ENCODE measurements at regions not wholly inside any gene's neighbourhood (a gene's known extent, or its start where the extent isn't known, plus 50 kb on each side); places are given as distances from the start of the nearest gene placed in this dataset.

- Histone ChIP-seq H3K36me3 (ENCODE audit: control insufficient read depth, low read length) (no peaks in the 10 kb centered on the region), H3K79me2 (ENCODE audit: control insufficient read depth, low read length) (no peaks in the 10 kb centered on the region), H3K4me2 (ENCODE audit: low read length) (no peak overlapping the region), H4K20me1 (ENCODE audit: control insufficient read depth, insufficient read depth, low read depth, low read length) (no peaks in the 10 kb centered on the region), H3F3A (ENCODE audit: control insufficient read depth, insufficient read depth) (no peaks in the 10 kb centered on the region), H3K4me3 (ENCODE audit: low read length) (no peak overlapping the region), H3K9me3 (ENCODE audit: control insufficient read depth, insufficient read depth, low read length) (no peaks in the 10 kb centered on the region), H3K27ac (ENCODE audit: low read depth, low read length) (no peak overlapping the region), H3K9me2 (replicated peaks; ENCODE audit: control insufficient read depth, low read length) (no peaks in the 10 kb centered on the region), H3K27me3 (ENCODE audit: control insufficient read depth, low read length) (no peaks in the 10 kb centered on the region), H3K4me1 (ENCODE audit: control insufficient read depth, low read length) (no peaks in the 10 kb centered on the region)
- TF ChIP-seq CTCF (IDR thresholded peaks at IDR 0.05; ENCODE audit: low read depth, low read length, poor library complexity, severe bottlenecking) = no peak
- TF ChIP-seq EZH2phosphoT487 (IDR thresholded peaks at IDR 0.05; ENCODE audit: borderline replicate concordance, low read length) = no peak
Observed at GRCh38 chr4:18442957-18443356, 421.4 kb upstream of the LCORL start.

GRCh38 chr4:18441676-18442075, 420.1 kb upstream of the LCORL start:
- H3K27me3 ChIP-seq (ENCODE audit: control insufficient read depth, low read length) = no peaks in the 10 kb centered on the region
- H3F3A ChIP-seq (ENCODE audit: control insufficient read depth, insufficient read depth) = no peaks in the 10 kb centered on the region
- H3K79me2 ChIP-seq (ENCODE audit: control insufficient read depth, low read length) = no peaks in the 10 kb centered on the region
- H3K4me3 ChIP-seq (ENCODE audit: low read length) = no peak overlapping the region
- H3K27ac ChIP-seq (ENCODE audit: low read depth, low read length) = no peak overlapping the region
- no peaks in the 10 kb centered on the region for H3K4me1 ChIP-seq (ENCODE audit: control insufficient read depth, low read length)
- TF ChIP-seq EZH2phosphoT487 (IDR thresholded peaks at IDR 0.05; ENCODE audit: borderline replicate concordance, low read length) (no peak), CTCF (IDR thresholded peaks at IDR 0.05; ENCODE audit: low read depth, low read length, poor library complexity, severe bottlenecking) (no peak)
- no peak overlapping the region for H3K4me2 ChIP-seq (ENCODE audit: low read length)
- H3K9me3 ChIP-seq (ENCODE audit: control insufficient read depth, insufficient read depth, low read length) = no peaks in the 10 kb centered on the region
- no peaks in the 10 kb centered on the region for H4K20me1 ChIP-seq (ENCODE audit: control insufficient read depth, insufficient read depth, low read depth, low read length)
- no peaks in the 10 kb centered on the region for H3K9me2 ChIP-seq (replicated peaks; ENCODE audit: control insufficient read depth, low read length)
- no peaks in the 10 kb centered on the region for H3K36me3 ChIP-seq (ENCODE audit: control insufficient read depth, low read length)

- Histone ChIP-seq H3K27me3 (ENCODE audit: control insufficient read depth, low read length) (no peaks in the 10 kb centered on the region), H3F3A (ENCODE audit: control insufficient read depth, insufficient read depth) (no peaks in the 10 kb centered on the region), H3K9me3 (ENCODE audit: control insufficient read depth, insufficient read depth, low read length) (no peaks in the 10 kb centered on the region), H3K79me2 (ENCODE audit: control insufficient read depth, low read length) (no peaks in the 10 kb centered on the region), H3K9me2 (replicated peaks; ENCODE audit: control insufficient read depth, low read length) (no peaks in the 10 kb centered on the region), H4K20me1 (ENCODE audit: control insufficient read depth, insufficient read depth, low read depth, low read length) (no peaks in the 10 kb centered on the region), H3K4me2 (ENCODE audit: low read length) (no peak overlapping the region), H3K27ac (ENCODE audit: low read depth, low read length) (no peak overlapping the region), H3K4me1 (ENCODE audit: control insufficient read depth, low read length) (no peaks in the 10 kb centered on the region), H3K4me3 (ENCODE audit: low read length) (no peak overlapping the region), H3K36me3 (ENCODE audit: control insufficient read depth, low read length) (no peaks in the 10 kb centered on the region)
- TF ChIP-seq EZH2phosphoT487 (IDR thresholded peaks at IDR 0.05; ENCODE audit: borderline replicate concordance, low read length) (no peak), CTCF (IDR thresholded peaks at IDR 0.05; ENCODE audit: low read depth, low read length, poor library complexity, severe bottlenecking) (no peak)
Observed at GRCh38 chr4:18441203-18441590, 419.6 kb upstream of the LCORL start.

All from DOHH2 (cell line).